ENCODE measurements at regions not wholly inside any gene's neighbourhood (a gene's known extent, or its start where the extent isn't known, plus 50 kb on each side); places are given as distances from the start of the nearest gene placed in this dataset.

DNA sequence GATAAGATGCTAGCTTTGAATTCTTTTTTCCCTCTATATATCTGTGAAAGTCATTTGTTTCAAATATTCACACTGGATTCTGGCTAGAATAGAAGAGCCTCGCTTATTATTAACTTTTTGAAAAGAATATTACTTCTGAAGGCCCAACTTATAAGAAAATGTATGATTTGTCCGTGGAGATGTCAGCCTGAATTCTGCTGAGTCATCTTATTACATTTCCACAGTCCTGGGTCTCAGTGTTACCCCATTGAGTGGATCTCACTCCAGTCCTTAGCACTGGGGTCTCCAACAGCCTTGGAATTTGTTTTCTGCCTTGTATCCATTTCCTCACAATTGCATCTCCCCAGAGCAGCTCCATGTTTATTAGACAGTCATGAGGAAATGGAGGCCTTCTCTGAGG lies 907.9 kb downstream of the VRK1 start:
- TF ChIP-seq, protein P1, sequence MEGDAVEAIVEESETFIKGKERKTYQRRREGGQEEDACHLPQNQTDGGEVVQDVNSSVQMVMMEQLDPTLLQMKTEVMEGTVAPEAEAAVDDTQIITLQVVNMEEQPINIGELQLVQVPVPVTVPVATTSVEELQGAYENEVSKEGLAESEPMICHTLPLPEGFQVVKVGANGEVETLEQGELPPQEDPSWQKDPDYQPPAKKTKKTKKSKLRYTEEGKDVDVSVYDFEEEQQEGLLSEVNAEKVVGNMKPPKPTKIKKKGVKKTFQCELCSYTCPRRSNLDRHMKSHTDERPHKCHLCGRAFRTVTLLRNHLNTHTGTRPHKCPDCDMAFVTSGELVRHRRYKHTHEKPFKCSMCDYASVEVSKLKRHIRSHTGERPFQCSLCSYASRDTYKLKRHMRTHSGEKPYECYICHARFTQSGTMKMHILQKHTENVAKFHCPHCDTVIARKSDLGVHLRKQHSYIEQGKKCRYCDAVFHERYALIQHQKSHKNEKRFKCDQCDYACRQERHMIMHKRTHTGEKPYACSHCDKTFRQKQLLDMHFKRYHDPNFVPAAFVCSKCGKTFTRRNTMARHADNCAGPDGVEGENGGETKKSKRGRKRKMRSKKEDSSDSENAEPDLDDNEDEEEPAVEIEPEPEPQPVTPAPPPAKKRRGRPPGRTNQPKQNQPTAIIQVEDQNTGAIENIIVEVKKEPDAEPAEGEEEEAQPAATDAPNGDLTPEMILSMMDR (IDR thresholded peaks at IDR 0.05; ENCODE audit: borderline replicate concordance, control extremely low read depth, extremely low read depth, insufficient read depth, missing control alignments): no peak
- DNase-seq (ENCODE audit: low spot score): no peak
- in situ Hi-C loops (cut with MboI; ENCODE audit: low sequenced_read_pairs, unreplicated experiment): no loop called here

DNA sequence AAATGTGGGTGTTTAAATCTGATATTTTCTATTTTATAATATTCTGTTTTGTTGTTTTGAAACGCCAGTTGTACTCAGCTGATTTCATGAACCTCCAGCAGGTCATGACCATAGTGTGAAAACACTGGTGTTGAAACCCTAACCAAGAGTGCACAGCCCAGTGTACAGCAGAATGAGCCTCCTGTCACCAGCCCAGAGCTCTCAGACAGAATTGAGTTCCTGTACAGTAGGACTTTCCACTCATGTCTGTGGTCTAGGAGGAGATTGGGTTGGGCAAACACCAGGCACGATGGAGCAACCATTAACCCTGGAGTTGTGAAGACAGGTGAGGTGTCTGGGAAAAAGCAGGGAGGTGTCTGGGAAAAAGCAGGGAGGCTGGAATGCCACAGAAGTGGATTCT lies 908.8 kb downstream of the VRK1 start:
- in situ Hi-C loops (cut with MboI; ENCODE audit: low sequenced_read_pairs, unreplicated experiment): no loop called here
- TF ChIP-seq, protein P1 (IDR thresholded peaks at IDR 0.05; ENCODE audit: borderline replicate concordance, control extremely low read depth, extremely low read depth, insufficient read depth, missing control alignments): no peak
- no peak for DNase-seq (ENCODE audit: low spot score)

DNA sequence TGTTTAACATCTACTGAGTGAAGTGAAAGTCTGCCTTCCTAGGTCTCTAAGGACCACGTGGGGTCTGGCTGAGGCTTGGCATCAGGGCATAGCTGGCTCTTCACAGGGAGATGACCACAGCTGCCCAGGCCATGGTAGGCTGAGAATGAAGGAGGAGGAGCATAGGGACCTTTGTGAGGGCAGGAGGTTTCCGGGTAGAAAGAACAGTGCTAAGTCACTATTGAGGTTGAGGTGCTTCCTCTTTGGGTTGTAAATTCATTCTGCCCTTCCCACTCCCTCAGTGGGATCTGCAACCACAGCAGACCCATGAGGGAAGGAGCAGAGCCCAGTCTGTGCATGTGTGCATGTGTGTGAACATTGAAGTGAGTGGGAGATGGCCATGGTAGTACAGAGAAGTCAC lies 909.6 kb downstream of the VRK1 start:
- TF ChIP-seq, protein P1 (IDR thresholded peaks at IDR 0.05; ENCODE audit: borderline replicate concordance, control extremely low read depth, extremely low read depth, insufficient read depth, missing control alignments): no peak
- DNase-seq (ENCODE audit: low spot score): no peak
- in situ Hi-C loops (cut with MboI; ENCODE audit: low sequenced_read_pairs, unreplicated experiment): no loop called here

DNA sequence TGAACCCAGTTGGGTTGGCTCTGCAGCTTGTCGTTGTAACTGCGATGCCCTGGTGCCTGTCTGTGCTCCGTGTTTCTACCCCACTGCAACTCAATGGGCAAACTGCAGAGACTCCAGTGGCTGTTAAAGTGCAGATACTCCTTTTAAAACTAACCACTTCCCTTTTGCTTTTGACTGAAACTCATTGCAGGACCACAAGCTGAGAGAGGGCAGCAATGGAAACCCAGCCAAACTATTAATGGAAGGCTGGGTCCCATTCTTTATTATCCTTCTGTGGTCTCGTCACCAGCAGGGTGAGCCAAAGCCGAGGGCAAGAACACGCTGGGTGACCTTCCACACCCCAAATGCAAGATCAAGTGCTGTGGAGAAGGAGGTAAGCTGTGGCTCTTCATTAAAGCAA lies 910.4 kb downstream of the VRK1 start:
- no peak for DNase-seq (ENCODE audit: low spot score)
- in situ Hi-C loops (cut with MboI; ENCODE audit: low sequenced_read_pairs, unreplicated experiment): no loop called here
- TF ChIP-seq, protein P1 (IDR thresholded peaks at IDR 0.05; ENCODE audit: borderline replicate concordance, control extremely low read depth, extremely low read depth, insufficient read depth, missing control alignments): no peak

DNA sequence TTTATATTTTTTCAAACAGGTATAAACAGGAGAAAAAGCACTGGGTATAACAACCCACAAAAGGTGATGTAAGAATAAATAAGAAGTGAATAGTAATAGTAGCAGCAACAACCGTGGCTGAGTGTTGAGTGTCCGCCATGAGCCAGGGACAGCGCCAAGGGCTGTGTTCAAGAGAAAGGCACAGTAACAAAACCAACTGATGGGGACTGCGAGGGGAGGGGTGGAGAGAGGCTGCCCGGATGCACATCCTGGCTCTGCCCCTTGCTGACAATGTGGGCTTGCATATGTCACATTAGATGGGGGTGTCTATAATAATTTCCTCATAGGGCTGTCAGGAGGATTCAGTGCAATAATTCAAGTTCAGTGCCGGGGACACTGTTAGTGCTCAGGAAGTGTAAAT lies 912.4 kb downstream of the VRK1 start:
- in situ Hi-C loops (cut with MboI; ENCODE audit: low sequenced_read_pairs, unreplicated experiment): no loop called here
- TF ChIP-seq, protein P1 (IDR thresholded peaks at IDR 0.05; ENCODE audit: borderline replicate concordance, control extremely low read depth, extremely low read depth, insufficient read depth, missing control alignments): no peak
- no peak for DNase-seq (ENCODE audit: low spot score)

DNA sequence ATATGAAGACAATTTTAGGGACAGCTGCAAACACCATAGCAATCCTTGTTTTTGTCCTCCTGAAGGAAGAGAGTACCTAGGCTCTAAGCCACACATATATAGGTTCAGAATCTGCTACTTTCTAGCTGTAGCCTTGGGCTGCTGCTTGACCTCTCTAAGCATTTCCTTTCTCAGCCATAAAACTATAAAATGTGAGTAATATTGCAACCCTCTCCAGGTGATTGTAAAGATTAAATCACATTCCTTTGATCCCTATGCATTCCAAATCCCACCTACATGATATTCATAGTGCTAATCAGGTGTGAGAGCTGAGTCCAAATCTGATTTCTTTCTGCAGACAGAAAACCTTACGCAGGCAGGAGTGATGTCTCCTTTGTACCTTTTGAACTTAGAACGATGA lies 913.5 kb downstream of the VRK1 start:
- in situ Hi-C loops (cut with MboI; ENCODE audit: low sequenced_read_pairs, unreplicated experiment): no loop called here
- DNase-seq (ENCODE audit: low spot score): no peak
- TF ChIP-seq, protein P1 (IDR thresholded peaks at IDR 0.05; ENCODE audit: borderline replicate concordance, control extremely low read depth, extremely low read depth, insufficient read depth, missing control alignments): no peak

DNA sequence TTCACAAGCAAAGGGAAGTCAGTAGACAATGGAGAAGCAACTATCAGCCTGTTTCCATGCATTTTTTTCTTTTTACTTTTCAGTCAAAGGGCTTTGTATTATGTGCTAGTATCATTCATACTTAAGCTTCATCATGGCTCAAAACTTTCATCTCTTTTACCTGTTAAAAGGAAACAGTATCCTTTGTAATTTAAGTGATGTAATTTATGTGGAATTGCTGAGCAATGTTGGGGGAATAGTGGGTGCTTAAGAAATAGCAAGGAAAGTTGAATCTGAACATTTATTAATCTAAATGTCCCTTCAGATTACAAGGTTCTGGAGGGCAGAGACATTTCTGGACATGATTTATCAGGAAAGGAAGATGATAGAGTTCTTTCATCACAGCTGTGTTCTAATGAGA lies 915.3 kb downstream of the VRK1 start:
- TF ChIP-seq, protein P1 (IDR thresholded peaks at IDR 0.05; ENCODE audit: borderline replicate concordance, control extremely low read depth, extremely low read depth, insufficient read depth, missing control alignments): no peak
- no peak for DNase-seq (ENCODE audit: low spot score)
- in situ Hi-C loops (cut with MboI; ENCODE audit: low sequenced_read_pairs, unreplicated experiment): no loop called here
